ENCODE measurements at regions not wholly inside any gene's neighbourhood (a gene's known extent, or its start where the extent isn't known, plus 50 kb on each side); places are given as distances from the start of the nearest gene placed in this dataset.

DNA sequence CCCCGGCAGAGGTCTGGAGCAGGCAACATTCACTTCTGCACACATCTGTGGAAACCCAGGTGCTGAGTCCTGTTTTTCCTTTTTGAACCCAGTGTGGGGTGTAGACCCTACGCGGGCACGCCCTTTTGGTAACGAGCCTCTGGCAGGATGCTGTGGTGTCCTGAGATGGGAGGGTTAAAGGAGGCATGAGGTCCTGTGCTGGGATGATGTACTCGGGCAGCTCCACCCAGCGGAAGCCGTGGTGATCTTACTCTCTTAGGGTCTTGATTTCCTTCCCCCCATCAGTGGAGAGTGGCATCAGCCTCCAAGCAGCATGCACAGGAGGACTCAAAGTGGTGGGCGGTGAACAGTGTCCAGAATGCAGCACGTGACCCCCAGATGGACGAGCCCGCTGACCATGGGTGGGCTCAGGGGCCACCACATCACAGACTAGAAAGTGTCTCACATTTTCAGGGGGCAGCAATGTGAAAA lies 148.6 kb downstream of the DNAJB6 start (continued):
- TF ChIP-seq, protein P1, sequence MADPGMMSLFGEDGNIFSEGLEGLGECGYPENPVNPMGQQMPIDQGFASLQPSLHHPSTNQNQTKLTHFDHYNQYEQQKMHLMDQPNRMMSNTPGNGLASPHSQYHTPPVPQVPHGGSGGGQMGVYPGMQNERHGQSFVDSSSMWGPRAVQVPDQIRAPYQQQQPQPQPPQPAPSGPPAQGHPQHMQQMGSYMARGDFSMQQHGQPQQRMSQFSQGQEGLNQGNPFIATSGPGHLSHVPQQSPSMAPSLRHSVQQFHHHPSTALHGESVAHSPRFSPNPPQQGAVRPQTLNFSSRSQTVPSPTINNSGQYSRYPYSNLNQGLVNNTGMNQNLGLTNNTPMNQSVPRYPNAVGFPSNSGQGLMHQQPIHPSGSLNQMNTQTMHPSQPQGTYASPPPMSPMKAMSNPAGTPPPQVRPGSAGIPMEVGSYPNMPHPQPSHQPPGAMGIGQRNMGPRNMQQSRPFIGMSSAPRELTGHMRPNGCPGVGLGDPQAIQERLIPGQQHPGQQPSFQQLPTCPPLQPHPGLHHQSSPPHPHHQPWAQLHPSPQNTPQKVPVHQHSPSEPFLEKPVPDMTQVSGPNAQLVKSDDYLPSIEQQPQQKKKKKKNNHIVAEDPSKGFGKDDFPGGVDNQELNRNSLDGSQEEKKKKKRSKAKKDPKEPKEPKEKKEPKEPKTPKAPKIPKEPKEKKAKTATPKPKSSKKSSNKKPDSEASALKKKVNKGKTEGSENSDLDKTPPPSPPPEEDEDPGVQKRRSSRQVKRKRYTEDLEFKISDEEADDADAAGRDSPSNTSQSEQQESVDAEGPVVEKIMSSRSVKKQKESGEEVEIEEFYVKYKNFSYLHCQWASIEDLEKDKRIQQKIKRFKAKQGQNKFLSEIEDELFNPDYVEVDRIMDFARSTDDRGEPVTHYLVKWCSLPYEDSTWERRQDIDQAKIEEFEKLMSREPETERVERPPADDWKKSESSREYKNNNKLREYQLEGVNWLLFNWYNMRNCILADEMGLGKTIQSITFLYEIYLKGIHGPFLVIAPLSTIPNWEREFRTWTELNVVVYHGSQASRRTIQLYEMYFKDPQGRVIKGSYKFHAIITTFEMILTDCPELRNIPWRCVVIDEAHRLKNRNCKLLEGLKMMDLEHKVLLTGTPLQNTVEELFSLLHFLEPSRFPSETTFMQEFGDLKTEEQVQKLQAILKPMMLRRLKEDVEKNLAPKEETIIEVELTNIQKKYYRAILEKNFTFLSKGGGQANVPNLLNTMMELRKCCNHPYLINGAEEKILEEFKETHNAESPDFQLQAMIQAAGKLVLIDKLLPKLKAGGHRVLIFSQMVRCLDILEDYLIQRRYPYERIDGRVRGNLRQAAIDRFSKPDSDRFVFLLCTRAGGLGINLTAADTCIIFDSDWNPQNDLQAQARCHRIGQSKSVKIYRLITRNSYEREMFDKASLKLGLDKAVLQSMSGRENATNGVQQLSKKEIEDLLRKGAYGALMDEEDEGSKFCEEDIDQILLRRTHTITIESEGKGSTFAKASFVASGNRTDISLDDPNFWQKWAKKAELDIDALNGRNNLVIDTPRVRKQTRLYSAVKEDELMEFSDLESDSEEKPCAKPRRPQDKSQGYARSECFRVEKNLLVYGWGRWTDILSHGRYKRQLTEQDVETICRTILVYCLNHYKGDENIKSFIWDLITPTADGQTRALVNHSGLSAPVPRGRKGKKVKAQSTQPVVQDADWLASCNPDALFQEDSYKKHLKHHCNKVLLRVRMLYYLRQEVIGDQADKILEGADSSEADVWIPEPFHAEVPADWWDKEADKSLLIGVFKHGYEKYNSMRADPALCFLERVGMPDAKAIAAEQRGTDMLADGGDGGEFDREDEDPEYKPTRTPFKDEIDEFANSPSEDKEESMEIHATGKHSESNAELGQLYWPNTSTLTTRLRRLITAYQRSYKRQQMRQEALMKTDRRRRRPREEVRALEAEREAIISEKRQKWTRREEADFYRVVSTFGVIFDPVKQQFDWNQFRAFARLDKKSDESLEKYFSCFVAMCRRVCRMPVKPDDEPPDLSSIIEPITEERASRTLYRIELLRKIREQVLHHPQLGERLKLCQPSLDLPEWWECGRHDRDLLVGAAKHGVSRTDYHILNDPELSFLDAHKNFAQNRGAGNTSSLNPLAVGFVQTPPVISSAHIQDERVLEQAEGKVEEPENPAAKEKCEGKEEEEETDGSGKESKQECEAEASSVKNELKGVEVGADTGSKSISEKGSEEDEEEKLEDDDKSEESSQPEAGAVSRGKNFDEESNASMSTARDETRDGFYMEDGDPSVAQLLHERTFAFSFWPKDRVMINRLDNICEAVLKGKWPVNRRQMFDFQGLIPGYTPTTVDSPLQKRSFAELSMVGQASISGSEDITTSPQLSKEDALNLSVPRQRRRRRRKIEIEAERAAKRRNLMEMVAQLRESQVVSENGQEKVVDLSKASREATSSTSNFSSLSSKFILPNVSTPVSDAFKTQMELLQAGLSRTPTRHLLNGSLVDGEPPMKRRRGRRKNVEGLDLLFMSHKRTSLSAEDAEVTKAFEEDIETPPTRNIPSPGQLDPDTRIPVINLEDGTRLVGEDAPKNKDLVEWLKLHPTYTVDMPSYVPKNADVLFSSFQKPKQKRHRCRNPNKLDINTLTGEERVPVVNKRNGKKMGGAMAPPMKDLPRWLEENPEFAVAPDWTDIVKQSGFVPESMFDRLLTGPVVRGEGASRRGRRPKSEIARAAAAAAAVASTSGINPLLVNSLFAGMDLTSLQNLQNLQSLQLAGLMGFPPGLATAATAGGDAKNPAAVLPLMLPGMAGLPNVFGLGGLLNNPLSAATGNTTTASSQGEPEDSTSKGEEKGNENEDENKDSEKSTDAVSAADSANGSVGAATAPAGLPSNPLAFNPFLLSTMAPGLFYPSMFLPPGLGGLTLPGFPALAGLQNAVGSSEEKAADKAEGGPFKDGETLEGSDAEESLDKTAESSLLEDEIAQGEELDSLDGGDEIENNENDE (IDR thresholded peaks at IDR 0.05; ENCODE audit: insufficient replicate concordance, low read length): no peak
